Natural killer cell (primary cell): ENCODE measurements at regions not wholly inside any gene's neighbourhood (a gene's known extent, or its start where the extent isn't known, plus 50 kb on each side); places are given as distances from the start of the nearest gene placed in this dataset.

Source experiments
- ATAC-seq, 3 donors: fragments of 150-1000 bp in 2 of 3; fragments of 200-7000 bp in 1 of 3; cut with Tn5 transposase; 1 replicate in 1 of 3; 2 replicates in 2 of 3; pipeline ENCODE4 v1.10.0; 2021; ENCODE audit warnings: mild to moderate bottlenecking in 2 of 3, moderate library complexity in 2 of 3
- DNase-seq, 2 donors: peaks; one replicate each; pipeline versions ENCODE4 v3.0.0 to v3.0.0-alpha.2; 2013 to 2021; ENCODE audit warnings: mixed read lengths in 1 of 2
- H3K27ac ChIP-seq: one replicate; pipeline ENCODE4 v1.5.1; 2013; ENCODE audit warnings: mild to moderate bottlenecking, low read length
- H3K27me3 ChIP-seq: one replicate; pipeline ENCODE4 v1.6.1; 2013; ENCODE audit warnings: low read length; ENCODE audit not compliant: control insufficient read depth, insufficient read depth
- H3K36me3 ChIP-seq: one replicate; pipeline ENCODE4 v1.6.1; 2013; ENCODE audit warnings: low read length; ENCODE audit not compliant: control insufficient read depth, insufficient read depth
- H3K4me1 ChIP-seq: one replicate; pipeline ENCODE4 v1.6.1; 2013; ENCODE audit warnings: low read length; ENCODE audit not compliant: control insufficient read depth, insufficient read depth
- H3K4me3 ChIP-seq: one replicate; pipeline ENCODE4 v1.5.1; 2013; ENCODE audit warnings: low read length
- H3K9me3 ChIP-seq: one replicate; pipeline ENCODE4 v1.6.1; 2013; ENCODE audit warnings: low read length; ENCODE audit not compliant: control insufficient read depth, insufficient read depth
- H3K27ac Mint-ChIP-seq, 2 donors: one replicate each; pipeline ENCODE4 v1.8.0; 2022; ENCODE audit warnings: mild to moderate bottlenecking in 2 of 2, mixed read lengths in 2 of 2, moderate library complexity in 1 of 2
- H3K27me3 Mint-ChIP-seq, 2 donors: one replicate each; pipeline ENCODE4 v1.8.0; 2022; ENCODE audit warnings: low read depth in 2 of 2, mixed read lengths in 2 of 2
- H3K36me3 Mint-ChIP-seq: one replicate; pipeline ENCODE4 v1.8.0; 2022; ENCODE audit warnings: mixed read lengths
- H3K4me1 Mint-ChIP-seq, 2 donors: one replicate each; pipeline ENCODE4 v1.8.0; 2022; ENCODE audit warnings: mixed read lengths in 2 of 2
- H3K4me3 Mint-ChIP-seq: one replicate; pipeline ENCODE4 v1.8.0; 2022; ENCODE audit warnings: mild to moderate bottlenecking, moderate library complexity, mixed read lengths
- H3K9me3 Mint-ChIP-seq, 2 donors: one replicate each; pipeline ENCODE4 v1.8.0; 2022; ENCODE audit warnings: mixed read lengths in 2 of 2
- WGBS: methylation state at CpG from one replicate; pipeline ENCODE4 v1.1.7; 2013; ENCODE audit warnings: missing lambda C conversion rate; ENCODE audit not compliant: insufficient coverage; 5-methylcytosine and 5-hydroxymethylcytosine counted together
- intact Hi-C: fragments of 100-400 bp; cut with micrococcal nuclease; formaldehyde crosslinking; loops from one replicate; pipeline ENCODE4 v1.14.2; 2022
- TF ChIP-seq, protein P1 (sequence below): fragments of 200-600 bp; IDR thresholded peaks from one replicate; pipeline ENCODE4 v1.8.0; 2022; ENCODE audit warnings: antibody characterized with exemption

DNA sequence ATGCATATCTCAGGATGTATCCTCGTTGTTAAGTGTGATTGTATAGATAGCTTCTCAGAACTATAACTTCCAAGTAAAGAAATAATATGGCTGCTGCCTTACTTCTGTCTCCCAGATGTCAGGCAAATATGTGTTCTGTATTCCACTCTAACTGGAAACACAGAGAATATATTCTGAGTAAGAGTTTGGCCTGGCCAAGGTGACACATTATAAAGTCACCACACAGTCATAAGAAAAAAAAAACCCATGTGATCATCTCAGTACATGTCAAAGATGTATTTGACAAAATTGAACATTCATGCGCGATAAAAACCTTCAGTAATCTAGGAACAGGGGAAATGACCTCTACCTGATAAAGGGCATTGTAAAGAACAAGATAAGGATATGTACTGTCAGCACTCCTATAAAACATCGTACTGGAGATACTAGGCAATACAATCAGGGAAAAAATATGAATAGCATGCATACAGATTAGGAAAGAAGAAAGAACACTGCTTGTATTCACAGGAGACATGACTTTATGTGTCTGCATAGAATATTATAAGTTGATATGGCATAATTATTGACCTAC lies 207.1 kb downstream of the ZNF330 start:
- WGBS, result 94% methylated on average over 2 of the region's 4 CpGs
- H3K27ac ChIP-seq, result no peak overlapping the region
- H3K4me3 Mint-ChIP-seq, result no peak overlapping the region

DNA sequence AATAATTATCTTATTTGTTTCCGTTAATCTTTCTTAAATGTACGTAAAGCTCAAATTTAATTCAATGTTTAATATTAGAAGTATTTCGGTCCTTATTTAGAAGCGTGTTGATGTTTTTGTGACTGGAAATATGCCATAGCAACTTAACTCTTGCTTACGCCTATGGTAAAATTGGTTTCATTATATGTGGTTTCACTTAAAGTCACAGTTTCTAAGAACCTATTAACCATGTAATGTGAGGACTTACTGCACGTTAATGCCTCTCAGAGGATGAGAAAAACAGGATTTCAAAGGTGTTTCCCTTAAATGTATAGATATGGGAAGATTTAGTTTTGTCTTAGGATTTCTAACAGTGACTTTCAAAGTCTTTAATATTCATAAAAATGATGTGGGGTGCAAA lies 206.4 kb upstream of the IL15 start:
- Mint-ChIP-seq H3K36me3 (no peaks in the 10 kb centered on the region), H3K27ac (no peak overlapping the region), H3K27me3 (no peaks in the 10 kb centered on the region), H3K4me1 (no peaks in the 10 kb centered on the region), H3K9me3 (peaks cover 7 to 12% of the 10 kb centered on the region in 2 donors), H3K4me3 (no peak overlapping the region)
- no peaks in the 10 kb centered on the region for H3K36me3 ChIP-seq
- 85% methylated on average over 4 of the region's 6 CpGs for WGBS
- no peaks in the 10 kb centered on the region for H3K27me3 ChIP-seq
- no peaks in the 10 kb centered on the region for H3K4me1 ChIP-seq
- TF ChIP-seq, protein P1, sequence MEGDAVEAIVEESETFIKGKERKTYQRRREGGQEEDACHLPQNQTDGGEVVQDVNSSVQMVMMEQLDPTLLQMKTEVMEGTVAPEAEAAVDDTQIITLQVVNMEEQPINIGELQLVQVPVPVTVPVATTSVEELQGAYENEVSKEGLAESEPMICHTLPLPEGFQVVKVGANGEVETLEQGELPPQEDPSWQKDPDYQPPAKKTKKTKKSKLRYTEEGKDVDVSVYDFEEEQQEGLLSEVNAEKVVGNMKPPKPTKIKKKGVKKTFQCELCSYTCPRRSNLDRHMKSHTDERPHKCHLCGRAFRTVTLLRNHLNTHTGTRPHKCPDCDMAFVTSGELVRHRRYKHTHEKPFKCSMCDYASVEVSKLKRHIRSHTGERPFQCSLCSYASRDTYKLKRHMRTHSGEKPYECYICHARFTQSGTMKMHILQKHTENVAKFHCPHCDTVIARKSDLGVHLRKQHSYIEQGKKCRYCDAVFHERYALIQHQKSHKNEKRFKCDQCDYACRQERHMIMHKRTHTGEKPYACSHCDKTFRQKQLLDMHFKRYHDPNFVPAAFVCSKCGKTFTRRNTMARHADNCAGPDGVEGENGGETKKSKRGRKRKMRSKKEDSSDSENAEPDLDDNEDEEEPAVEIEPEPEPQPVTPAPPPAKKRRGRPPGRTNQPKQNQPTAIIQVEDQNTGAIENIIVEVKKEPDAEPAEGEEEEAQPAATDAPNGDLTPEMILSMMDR, result no peak
- H3K4me3 ChIP-seq, result no peak overlapping the region
- H3K27ac ChIP-seq, result no peak overlapping the region
- no peaks in the 10 kb centered on the region for H3K9me3 ChIP-seq
- DNase-seq (no peak), ATAC-seq (no peak)
- intact Hi-C loops, result no loop called here

More for the DNA sequence above, 207.1 kb downstream of the ZNF330 start:
- DNase-seq (no peak), ATAC-seq (no peak)
- Mint-ChIP-seq H3K36me3 (peaks cover under 1% of the 10 kb centered on the region), H3K9me3 (peaks cover 3 to 7% of the 10 kb centered on the region in 2 donors), H3K27me3 (no peaks in the 10 kb centered on the region), H3K4me1 (no peaks in the 10 kb centered on the region), H3K27ac (no peak overlapping the region)
- intact Hi-C loops, result no loop called here
- H3K4me1 ChIP-seq, result no peaks in the 10 kb centered on the region
- no peaks in the 10 kb centered on the region for H3K27me3 ChIP-seq
- H3K4me3 ChIP-seq, result no peak overlapping the region
- TF ChIP-seq, protein P1, result no peak
- H3K36me3 ChIP-seq, result no peaks in the 10 kb centered on the region
- no peaks in the 10 kb centered on the region for H3K9me3 ChIP-seq

DNA sequence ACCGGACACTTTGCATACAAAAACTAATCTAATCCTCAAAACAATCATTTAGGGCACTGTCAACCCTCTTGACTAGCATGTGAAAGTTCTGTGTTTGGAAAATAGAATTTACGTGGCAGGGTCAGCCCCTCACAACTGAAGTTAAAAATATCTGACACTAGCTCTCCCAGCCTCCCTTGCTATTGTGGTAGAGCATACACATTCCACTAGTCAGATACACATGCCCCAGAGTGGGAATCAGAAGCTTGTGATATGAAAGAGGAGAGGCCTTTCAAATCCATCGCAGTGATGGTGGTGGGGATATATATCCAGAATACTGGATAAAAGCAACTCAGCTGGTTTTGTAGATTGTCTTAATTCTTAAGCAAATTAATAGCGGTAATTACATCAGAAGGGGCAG lies 205.7 kb upstream of the IL15 start:
- Histone ChIP-seq H3K9me3 (no peaks in the 10 kb centered on the region), H3K4me1 (no peaks in the 10 kb centered on the region), H3K27me3 (no peaks in the 10 kb centered on the region), H3K4me3 (no peak overlapping the region), H3K36me3 (no peaks in the 10 kb centered on the region), H3K27ac (no peak overlapping the region)
- Mint-ChIP-seq H3K27me3 (no peaks in the 10 kb centered on the region), H3K4me3 (no peak overlapping the region), H3K27ac (no peak overlapping the region), H3K4me1 (no peaks in the 10 kb centered on the region), H3K36me3 (no peaks in the 10 kb centered on the region), H3K9me3 (peaks cover 7 to 12% of the 10 kb centered on the region in 2 donors)
- ATAC-seq, result no peak
- TF ChIP-seq, protein P1, result no peak
- 93% methylated on average over 4 of the region's 4 CpGs for WGBS
- DNase-seq, result no peak
- intact Hi-C loops, result no loop called here
